Keratinocyte (primary cell): ENCODE measurements at regions not wholly inside any gene's neighbourhood (a gene's known extent, or its start where the extent isn't known, plus 50 kb on each side); places are given as distances from the start of the nearest gene placed in this dataset.

ENCODE experiments used
- DNase-seq: peaks from one replicate; pipeline ENCODE4 v3.0.0-alpha.2; 2011; ENCODE audit warnings: low read depth, missing footprints, low spot score
- FAIRE-seq: peaks from 2 replicates; lab custom pipeline; 2011; peaks lifted over from hg19 to GRCh38; lab: Jason Lieb, UNC
- H2AFZ ChIP-seq: 2 replicates; pipeline ENCODE4 v1.6.0; 2012; ENCODE audit warnings: low read length, control low read depth, inconsistent platforms; ENCODE audit not compliant: control insufficient read depth
- H3K27ac ChIP-seq: 2 replicates; pipeline ENCODE4 v1.5.1; 2011; ENCODE audit warnings: low read length; ENCODE audit not compliant: control insufficient read depth, insufficient read depth
- H3K27me3 ChIP-seq: 3 replicates; pipeline ENCODE4 v1.6.0; 2011; ENCODE audit warnings: low read length; ENCODE audit not compliant: control insufficient read depth, insufficient read depth; ENCODE audit errors: extremely low read depth
- H3K36me3 ChIP-seq, 2 experiments: 2 replicates in 1 of 2; 3 replicates in 1 of 2; pipeline ENCODE4 v1.5.1; 2011; ENCODE audit warnings: low read length in 2 of 2, mild to moderate bottlenecking in 1 of 2; ENCODE audit not compliant: control insufficient read depth in 2 of 2, insufficient read depth in 2 of 2; ENCODE audit errors: extremely low read depth in 1 of 2
- H3K4me1 ChIP-seq: 3 replicates; pipeline ENCODE4 v1.5.1; 2011; ENCODE audit warnings: low read length; ENCODE audit not compliant: control insufficient read depth, insufficient read depth; ENCODE audit errors: extremely low read depth
- H3K4me2 ChIP-seq: 3 replicates; pipeline ENCODE4 v1.6.0; 2011; ENCODE audit warnings: low read depth, low read length; ENCODE audit not compliant: control insufficient read depth, insufficient read depth; ENCODE audit errors: extremely low read depth
- H3K4me3 ChIP-seq, 3 experiments: fragments of 200-600 bp in 1 of 3; sonication (generic) in 1 of 3; 2 replicates in 2 of 3; 3 replicates in 1 of 3; pipeline ENCODE4 v1.5.1; 2011 to 2016; ENCODE audit warnings: low read length in 3 of 3, mild to moderate bottlenecking in 3 of 3, control low read depth in 2 of 3, inconsistent platforms in 1 of 3, low read depth in 1 of 3, mixed read lengths in 1 of 3, mixed run types in 1 of 3, moderate library complexity in 1 of 3; ENCODE audit not compliant: control insufficient read depth in 2 of 3, insufficient read depth in 2 of 3; ENCODE audit errors: extremely low read depth in 1 of 3
- H3K79me2 ChIP-seq: 2 replicates; pipeline ENCODE4 v1.6.0; 2012; ENCODE audit warnings: low read length; ENCODE audit not compliant: control insufficient read depth, insufficient read depth
- H3K9ac ChIP-seq: 3 replicates; pipeline ENCODE4 v1.6.0; 2011; ENCODE audit warnings: low read length; ENCODE audit not compliant: control insufficient read depth, insufficient read depth; ENCODE audit errors: extremely low read depth
- H3K9me1 ChIP-seq: 3 replicates; pipeline ENCODE4 v1.6.0; 2011; ENCODE audit warnings: low read length; ENCODE audit not compliant: control insufficient read depth, insufficient read depth; ENCODE audit errors: extremely low read depth
- H3K9me3 ChIP-seq: 2 replicates; pipeline ENCODE4 v1.5.1; 2012; ENCODE audit warnings: low read depth, low read length; ENCODE audit not compliant: control insufficient read depth
- H4K20me1 ChIP-seq: 3 replicates; pipeline ENCODE4 v1.6.0; 2011; ENCODE audit warnings: low read length; ENCODE audit not compliant: control insufficient read depth, insufficient read depth; ENCODE audit errors: extremely low read depth
- CTCF ChIP-seq, 3 experiments: IDR thresholded peaks in 1 of 3; conservative IDR thresholded peaks in 1 of 3; optimal IDR thresholded peaks in 1 of 3; 2 replicates in 2 of 3; 3 replicates in 1 of 3; pipeline versions ENCODE3 to v1.5.1; 2011; ENCODE audit warnings: low read length in 3 of 3, mild to moderate bottlenecking in 3 of 3, moderate library complexity in 2 of 3, control low read depth in 1 of 3, inconsistent platforms in 1 of 3; ENCODE audit not compliant: insufficient read depth in 2 of 3; ENCODE audit errors: extremely low read depth in 1 of 3
- EZH2 ChIP-seq: IDR thresholded peaks from one replicate; pipeline ENCODE4 v1.6.1; 2012; ENCODE audit warnings: inconsistent platforms, mild to moderate bottlenecking, low read length, moderate library complexity
- dilution Hi-C: fragments of 300-500 bp; cut with MboI; formaldehyde crosslinking; loops from one replicate; pipeline ENCODE4 v1.7.0; 2020; ENCODE audit warnings: low sequenced_read_pairs; ENCODE audit not compliant: extremely low pct_ligation_motif_present

- dilution Hi-C loops = no loop called here
- TF ChIP-seq EZH2 (no peak), CTCF (optimal IDR thresholded peaks at IDR 0.05 in 1 of 3, IDR thresholded peaks at IDR 0.05 in 1 of 3, conservative IDR thresholded peaks at IDR 0.05 in 1 of 3; ENCODE audit: extremely low read depth in 1 of 3, insufficient read depth in 2 of 3, low read length in 3 of 3) (no peak)
- Histone ChIP-seq H3K36me3 (no peaks in the 10 kb centered on the region), H3K27me3 (no peaks in the 10 kb centered on the region), H3K9me1 (no peaks in the 10 kb centered on the region), H3K9ac (no peak overlapping the region), H4K20me1 (no peaks in the 10 kb centered on the region), H3K27ac (no peak overlapping the region), H3K4me3 (no peak overlapping the region), H3K4me2 (no peak overlapping the region), H3K4me1 (peaks cover 23% of the 10 kb centered on the region), H3K79me2 (no peaks in the 10 kb centered on the region), H3K9me3 (no peaks in the 10 kb centered on the region), H2AFZ (no peak overlapping the region)
- FAIRE-seq = peak; percentile 55
- DNase-seq = no peak
These were observed 85.8 kb upstream of the ARHGEF3 start for GRCh38 chr3:56887402-56888025.

- dilution Hi-C loops = no loop called here
- no peaks in the 10 kb centered on the region for H3K9me1 ChIP-seq
- peaks cover 25% of the 10 kb centered on the region for H3K4me1 ChIP-seq
- no peak overlapping the region for H3K4me3 ChIP-seq
- no peak for FAIRE-seq
- DNase-seq = no peak
- TF ChIP-seq CTCF (optimal IDR thresholded peaks at IDR 0.05 in 1 of 3, IDR thresholded peaks at IDR 0.05 in 1 of 3, conservative IDR thresholded peaks at IDR 0.05 in 1 of 3; ENCODE audit: extremely low read depth in 1 of 3, insufficient read depth in 2 of 3, low read length in 3 of 3) = no peak
- TF ChIP-seq EZH2 = no peak
- no peaks in the 10 kb centered on the region for H3K27me3 ChIP-seq
- no peaks in the 10 kb centered on the region for H3K9me3 ChIP-seq
- no peaks in the 10 kb centered on the region for H4K20me1 ChIP-seq
- no peaks in the 10 kb centered on the region for H3K79me2 ChIP-seq
- no peak overlapping the region for H2AFZ ChIP-seq
- no peak overlapping the region for H3K27ac ChIP-seq
- no peaks in the 10 kb centered on the region for H3K36me3 ChIP-seq
- no peak overlapping the region for H3K4me2 ChIP-seq
- H3K9ac ChIP-seq = no peak overlapping the region
These were observed 84.6 kb upstream of the ARHGEF3 start for GRCh38 chr3:56886314-56886713.
